ENCODE measurements at regions not wholly inside any gene's neighbourhood (a gene's known extent, or its start where the extent isn't known, plus 50 kb on each side); places are given as distances from the start of the nearest gene placed in this dataset.

DNA sequence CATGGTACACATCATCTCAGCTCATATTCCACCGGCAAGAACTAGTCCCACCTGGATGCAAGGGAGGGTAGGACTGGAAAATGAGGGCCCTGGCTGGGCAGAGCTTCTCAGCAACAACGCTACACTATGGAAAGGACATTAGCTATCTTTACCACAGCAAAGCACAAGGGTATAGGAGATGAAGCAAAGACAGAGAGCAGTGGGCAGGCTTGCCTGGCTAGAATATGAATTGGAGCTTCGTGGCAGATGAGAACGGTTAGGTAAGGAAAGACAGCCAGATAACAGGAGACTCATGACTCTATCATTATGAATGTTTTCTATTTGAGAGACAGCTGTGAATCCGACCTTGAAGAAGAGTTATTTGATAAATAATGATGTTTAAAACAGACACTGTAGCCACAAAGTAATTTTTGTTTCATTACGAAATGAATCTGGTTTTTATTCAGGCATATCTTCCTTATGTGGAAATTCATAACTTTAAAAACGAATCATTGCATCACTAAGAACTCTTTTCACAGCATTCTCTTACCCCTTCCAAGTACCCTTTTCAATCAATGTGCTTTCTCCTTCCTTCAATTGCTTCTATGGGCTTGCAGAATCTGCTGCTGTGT lies 59.1 kb upstream of the PCED1B start:
- Histone ChIP-seq H3K4me1 (ENCODE audit: control insufficient read depth in 1 of 2, insufficient read depth in 2 of 2, low read length in 2 of 2) (no peaks in the 10 kb centered on the region), H3K27ac (ENCODE audit: low read length) (no peak overlapping the region), H3K27me3 (ENCODE audit: low read depth, low read length) (no peaks in the 10 kb centered on the region)

DNA sequence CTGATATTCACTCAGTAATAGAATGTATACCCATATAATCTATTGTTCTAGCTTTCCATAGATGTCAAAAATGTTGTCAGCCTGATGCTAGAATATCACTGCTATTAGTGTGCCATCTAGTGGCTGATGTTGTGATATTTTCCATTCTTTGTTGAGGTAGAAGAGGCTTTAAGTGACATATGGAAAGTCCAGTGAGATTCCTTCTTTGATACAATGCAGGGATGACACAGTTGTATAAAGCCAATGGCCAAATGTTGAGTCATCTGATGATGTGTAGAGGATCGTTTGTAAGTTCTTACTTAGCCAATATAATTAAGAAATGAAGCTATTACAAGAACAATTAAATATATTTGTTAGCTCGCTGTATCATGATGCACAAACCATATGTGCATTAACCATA lies 58.1 kb upstream of the PCED1B start:
- Histone ChIP-seq H3K36me3 (ENCODE audit: control insufficient read depth in 1 of 2, insufficient read depth in 2 of 2, low read length in 2 of 2) (no peaks in the 10 kb centered on the region), H3K9me3 (ENCODE audit: control insufficient read depth in 1 of 2, low read length in 2 of 2) (no peaks in the 10 kb centered on the region), H3K4me3 (ENCODE audit: low read depth in 1 of 2, low read length in 2 of 2) (no peak overlapping the region), H3K27me3 (ENCODE audit: low read depth, low read length) (no peaks in the 10 kb centered on the region), H3K4me1 (ENCODE audit: control insufficient read depth in 1 of 2, insufficient read depth in 2 of 2, low read length in 2 of 2) (no peaks in the 10 kb centered on the region), H3K27ac (ENCODE audit: low read length) (no peak overlapping the region)

More for the DNA sequence above, 59.1 kb upstream of the PCED1B start:
- Histone ChIP-seq H3K9me3 (ENCODE audit: control insufficient read depth in 1 of 2, low read length in 2 of 2) (no peaks in the 10 kb centered on the region), H3K4me3 (ENCODE audit: low read depth in 1 of 2, low read length in 2 of 2) (no peak overlapping the region), H3K36me3 (ENCODE audit: control insufficient read depth in 1 of 2, insufficient read depth in 2 of 2, low read length in 2 of 2) (no peaks in the 10 kb centered on the region)

DNA sequence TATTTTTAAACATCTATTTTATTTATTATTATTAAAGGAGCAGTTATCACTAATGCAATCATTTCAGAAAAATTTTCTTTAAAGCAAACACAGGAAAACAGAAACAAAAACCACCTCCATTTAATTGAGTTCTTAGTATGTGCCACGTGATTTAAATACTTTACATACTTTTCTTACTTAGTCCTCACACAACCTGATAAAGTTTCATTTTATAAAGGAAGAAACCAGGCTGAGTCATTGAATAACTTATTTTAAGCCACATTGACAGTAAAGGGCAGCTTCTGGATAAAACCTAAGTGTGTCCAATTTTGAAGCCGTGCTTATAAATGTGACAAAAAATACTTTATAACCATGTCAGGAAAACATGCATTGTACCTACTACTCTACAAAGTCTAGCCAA lies 57.1 kb upstream of the PCED1B start:
- Histone ChIP-seq H3K9me3 (ENCODE audit: control insufficient read depth in 1 of 2, low read length in 2 of 2) (no peaks in the 10 kb centered on the region), H3K4me1 (ENCODE audit: control insufficient read depth in 1 of 2, insufficient read depth in 2 of 2, low read length in 2 of 2) (no peaks in the 10 kb centered on the region), H3K27ac (ENCODE audit: low read length) (no peak overlapping the region), H3K4me3 (ENCODE audit: low read depth in 1 of 2, low read length in 2 of 2) (no peak overlapping the region), H3K36me3 (ENCODE audit: control insufficient read depth in 1 of 2, insufficient read depth in 2 of 2, low read length in 2 of 2) (no peaks in the 10 kb centered on the region), H3K27me3 (ENCODE audit: low read depth, low read length) (no peaks in the 10 kb centered on the region)

DNA sequence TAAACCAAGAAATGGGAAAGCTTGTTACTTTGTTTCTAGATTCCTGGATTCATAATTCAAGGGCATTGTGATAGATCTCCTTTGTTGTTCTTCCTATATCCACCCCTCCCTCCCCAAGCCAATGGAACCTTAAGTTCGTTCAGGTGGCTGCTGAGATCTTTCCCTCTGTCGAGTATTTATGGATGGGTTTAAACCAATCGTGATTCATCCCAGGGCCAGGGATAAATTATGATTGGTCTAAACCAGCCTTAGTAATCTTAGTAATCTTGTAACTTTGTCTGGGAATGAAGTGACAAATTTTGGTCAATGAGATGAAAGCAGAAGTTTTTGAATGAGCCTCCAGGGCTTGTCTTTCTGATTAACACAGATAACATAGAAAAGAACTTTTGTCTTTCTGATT lies 56.1 kb upstream of the PCED1B start:
- Histone ChIP-seq H3K27me3 (ENCODE audit: low read depth, low read length) (no peaks in the 10 kb centered on the region), H3K4me3 (ENCODE audit: low read depth in 1 of 2, low read length in 2 of 2) (no peak overlapping the region), H3K36me3 (ENCODE audit: control insufficient read depth in 1 of 2, insufficient read depth in 2 of 2, low read length in 2 of 2) (no peaks in the 10 kb centered on the region), H3K4me1 (ENCODE audit: control insufficient read depth in 1 of 2, insufficient read depth in 2 of 2, low read length in 2 of 2) (no peaks in the 10 kb centered on the region), H3K27ac (ENCODE audit: low read length) (no peak overlapping the region), H3K9me3 (ENCODE audit: control insufficient read depth in 1 of 2, low read length in 2 of 2) (no peaks in the 10 kb centered on the region)

DNA sequence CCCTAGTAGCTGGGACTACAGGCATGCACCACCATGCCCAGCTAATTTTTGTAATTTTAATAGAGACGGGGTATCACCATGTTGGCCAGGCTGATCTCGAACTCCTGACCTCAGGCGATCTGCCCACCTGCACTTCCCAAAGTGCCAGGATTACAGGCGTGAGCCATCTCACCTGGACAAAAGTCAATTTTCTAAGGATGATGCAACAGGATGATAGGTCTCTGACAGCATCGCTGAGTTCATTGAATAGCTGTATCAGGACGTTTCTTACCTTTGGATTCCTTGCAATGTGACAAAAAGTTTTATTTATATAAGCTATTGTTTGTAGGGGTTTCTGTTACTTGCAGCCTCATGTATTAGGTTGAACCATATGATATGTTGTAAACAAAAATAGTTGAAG lies 55.5 kb upstream of the PCED1B start:
- Histone ChIP-seq H3K4me3 (ENCODE audit: low read depth in 1 of 2, low read length in 2 of 2) (no peak overlapping the region), H3K4me1 (ENCODE audit: control insufficient read depth in 1 of 2, insufficient read depth in 2 of 2, low read length in 2 of 2) (no peaks in the 10 kb centered on the region), H3K36me3 (ENCODE audit: control insufficient read depth in 1 of 2, insufficient read depth in 2 of 2, low read length in 2 of 2) (no peaks in the 10 kb centered on the region), H3K9me3 (ENCODE audit: control insufficient read depth in 1 of 2, low read length in 2 of 2) (no peaks in the 10 kb centered on the region), H3K27ac (ENCODE audit: low read length) (no peak overlapping the region), H3K27me3 (ENCODE audit: low read depth, low read length) (no peaks in the 10 kb centered on the region)

DNA sequence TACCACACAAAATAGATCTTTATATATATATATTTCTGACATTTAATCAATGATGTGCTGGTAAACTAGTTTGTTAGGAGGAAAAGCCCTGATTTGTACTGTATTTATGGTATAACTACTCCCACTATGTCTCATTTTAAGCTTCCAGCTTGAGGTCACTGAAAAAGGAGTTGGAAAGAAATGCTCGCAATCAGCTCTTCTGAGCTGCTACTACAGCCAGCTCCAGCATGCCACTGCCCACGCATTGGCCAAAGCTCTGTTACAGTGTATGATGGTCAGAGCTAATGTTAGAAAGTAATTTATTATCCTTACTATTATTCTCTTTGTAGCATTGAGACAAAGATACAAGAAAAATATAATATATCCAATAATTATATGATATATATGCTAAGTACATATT lies 55.0 kb upstream of the PCED1B start:
- no peaks in the 10 kb centered on the region for H3K36me3 ChIP-seq (ENCODE audit: control insufficient read depth in 1 of 2, insufficient read depth in 2 of 2, low read length in 2 of 2)

DNA sequence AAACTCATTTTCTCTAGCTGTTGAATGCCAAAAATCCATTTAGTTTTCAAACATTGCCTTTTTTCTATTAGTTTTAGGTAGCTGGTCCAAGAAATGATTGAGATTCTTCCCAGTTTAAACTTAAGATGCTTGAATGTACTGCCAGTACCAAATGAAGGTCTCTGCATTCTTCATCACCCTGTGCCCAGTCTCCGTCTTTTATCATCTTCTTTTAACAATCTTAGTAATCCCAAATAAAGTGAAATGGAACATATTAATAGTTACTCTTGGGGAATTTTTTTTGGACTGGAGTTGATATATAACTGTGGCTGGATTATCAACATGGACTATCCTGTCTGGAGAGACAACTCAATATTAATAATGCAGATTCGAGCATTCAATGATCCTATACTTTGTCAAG lies 54.1 kb upstream of the PCED1B start:
- Histone ChIP-seq H3K36me3 (ENCODE audit: control insufficient read depth in 1 of 2, insufficient read depth in 2 of 2, low read length in 2 of 2) (no peaks in the 10 kb centered on the region), H3K27me3 (ENCODE audit: low read depth, low read length) (no peaks in the 10 kb centered on the region), H3K27ac (ENCODE audit: low read length) (no peak overlapping the region), H3K9me3 (ENCODE audit: control insufficient read depth in 1 of 2, low read length in 2 of 2) (no peaks in the 10 kb centered on the region), H3K4me1 (ENCODE audit: control insufficient read depth in 1 of 2, insufficient read depth in 2 of 2, low read length in 2 of 2) (no peaks in the 10 kb centered on the region), H3K4me3 (ENCODE audit: low read depth in 1 of 2, low read length in 2 of 2) (no peak overlapping the region)

More for the DNA sequence above, 55.0 kb upstream of the PCED1B start:
- Histone ChIP-seq H3K4me3 (ENCODE audit: low read depth in 1 of 2, low read length in 2 of 2) (no peak overlapping the region), H3K9me3 (ENCODE audit: control insufficient read depth in 1 of 2, low read length in 2 of 2) (no peaks in the 10 kb centered on the region), H3K27ac (ENCODE audit: low read length) (no peak overlapping the region), H3K4me1 (ENCODE audit: control insufficient read depth in 1 of 2, insufficient read depth in 2 of 2, low read length in 2 of 2) (no peaks in the 10 kb centered on the region), H3K27me3 (ENCODE audit: low read depth, low read length) (no peaks in the 10 kb centered on the region)

DNA sequence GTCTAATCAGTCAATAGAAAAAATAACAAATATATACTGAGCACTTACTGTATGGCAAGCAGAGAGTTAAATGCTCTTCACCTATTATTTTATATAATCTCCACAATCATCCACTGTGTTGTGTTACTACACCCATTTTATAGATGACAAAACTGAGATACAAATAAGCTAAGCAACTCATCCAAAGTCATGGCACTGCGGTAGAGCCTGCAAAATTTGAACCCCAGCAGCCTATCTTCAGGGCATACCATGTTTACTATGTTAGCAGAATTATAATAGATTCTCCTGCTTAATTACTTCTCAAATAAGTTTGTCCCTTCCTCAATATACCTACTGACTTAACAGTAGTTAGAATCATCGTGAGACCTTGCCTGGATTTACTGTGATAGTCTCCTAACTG lies 53.6 kb upstream of the PCED1B start:
- no peak overlapping the region for H3K4me3 ChIP-seq (ENCODE audit: low read depth in 1 of 2, low read length in 2 of 2)
- H3K27me3 ChIP-seq (ENCODE audit: low read depth, low read length), result no peaks in the 10 kb centered on the region
- no peaks in the 10 kb centered on the region for H3K9me3 ChIP-seq (ENCODE audit: control insufficient read depth in 1 of 2, low read length in 2 of 2)
- H3K4me1 ChIP-seq (ENCODE audit: control insufficient read depth in 1 of 2, insufficient read depth in 2 of 2, low read length in 2 of 2), result no peaks in the 10 kb centered on the region
- no peak overlapping the region for H3K27ac ChIP-seq (ENCODE audit: low read length)
- no peaks in the 10 kb centered on the region for H3K36me3 ChIP-seq (ENCODE audit: control insufficient read depth in 1 of 2, insufficient read depth in 2 of 2, low read length in 2 of 2)

DNA sequence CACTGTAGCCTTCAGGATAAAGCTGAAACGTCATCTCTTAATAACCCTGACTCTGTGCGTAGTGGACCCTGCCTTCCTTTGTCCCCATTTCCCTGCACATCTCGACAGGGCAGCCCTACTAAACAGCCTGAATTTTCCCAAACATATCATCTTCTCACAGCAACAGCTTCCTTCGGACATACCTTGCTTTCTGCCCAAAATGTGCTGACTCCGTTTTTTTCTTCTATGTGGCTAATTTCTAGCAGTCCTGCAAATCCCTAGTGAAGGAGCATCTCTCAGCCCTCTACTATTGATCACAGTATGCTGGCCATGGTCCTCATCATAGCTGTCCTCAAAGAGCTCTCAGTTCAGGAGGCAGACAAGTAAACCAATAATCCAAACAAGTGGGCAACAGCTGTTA lies 53.1 kb upstream of the PCED1B start:
- Histone ChIP-seq H3K9me3 (ENCODE audit: control insufficient read depth in 1 of 2, low read length in 2 of 2) (no peaks in the 10 kb centered on the region), H3K27me3 (ENCODE audit: low read depth, low read length) (no peaks in the 10 kb centered on the region), H3K4me1 (ENCODE audit: control insufficient read depth in 1 of 2, insufficient read depth in 2 of 2, low read length in 2 of 2) (no peaks in the 10 kb centered on the region), H3K4me3 (ENCODE audit: low read depth in 1 of 2, low read length in 2 of 2) (no peak overlapping the region), H3K27ac (ENCODE audit: low read length) (no peak overlapping the region), H3K36me3 (ENCODE audit: control insufficient read depth in 1 of 2, insufficient read depth in 2 of 2, low read length in 2 of 2) (no peaks in the 10 kb centered on the region)
